Testis (tissue), 2 donors: ENCODE measurements at regions not wholly inside any gene's neighbourhood (a gene's known extent, or its start where the extent isn't known, plus 50 kb on each side); places are given as distances from the start of the nearest gene placed in this dataset.

ENCODE experiments used
- DNase-seq: peaks from one replicate; pipeline ENCODE4 v3.0.0-alpha.2; 2019
- H3K27ac ChIP-seq, 2 donors: fragments of 200-600 bp; sonication (generic); one replicate each; pipeline ENCODE4 v1.5.1; 2019
- H3K27me3 ChIP-seq: fragments of 200-600 bp; sonication (generic); one replicate; pipeline ENCODE4 v1.5.1; 2019
- H3K36me3 ChIP-seq: fragments of 200-600 bp; sonication (generic); one replicate; pipeline ENCODE4 v1.5.1; 2017; ENCODE audit warnings: low read depth; ENCODE audit errors: missing control alignments
- H3K4me1 ChIP-seq: fragments of 200-600 bp; sonication (generic); one replicate; pipeline ENCODE4 v1.5.1; 2019
- H3K4me3 ChIP-seq, 2 donors: fragments of 200-600 bp; sonication (generic); one replicate each; pipeline ENCODE4 v1.5.1; 2017 to 2019
- H3K9me3 ChIP-seq: fragments of 200-600 bp; sonication (generic); one replicate; pipeline ENCODE4 v1.5.1; 2017
- CTCF ChIP-seq, 3 experiments: fragments of 450-650 bp in 2 of 3; fragments of 200-600 bp in 1 of 3; sonication (generic) in 1 of 3; IDR thresholded peaks; one replicate each; pipeline ENCODE4 v1.5.1; 2016 to 2019; ENCODE audit warnings: antibody characterized with exemption in 3 of 3, mild to moderate bottlenecking in 2 of 3, moderate library complexity in 1 of 3
- POLR2A ChIP-seq: fragments of 450-650 bp; IDR thresholded peaks from one replicate; pipeline ENCODE4 v1.6.1; 2017; ENCODE audit warnings: antibody characterized with exemption, mild to moderate bottlenecking, moderate library complexity
- WGBS, 2 donors: methylation state at CpG; one replicate each; pipeline ENCODE4 v1.1.5; 2018; 5-methylcytosine and 5-hydroxymethylcytosine counted together
- intact Hi-C: fragments of 100-400 bp; cut with DNase I; formaldehyde crosslinking; loops from one replicate; pipeline ENCODE4 v1.15.1; 2023; ENCODE audit warnings: low total_unique reads

- Histone ChIP-seq H3K27me3 (no peaks in the 10 kb centered on the region), H3K4me1 (no peaks in the 10 kb centered on the region), H3K36me3 (no peaks in the 10 kb centered on the region), H3K27ac (no peak overlapping the region), H3K4me3 (no peak overlapping the region), H3K9me3 (no peaks in the 10 kb centered on the region)
- intact Hi-C loops, result no loop called here
- TF ChIP-seq POLR2A (no peak), CTCF (IDR thresholded peaks at IDR 0.05) (no peak)
- no peak for DNase-seq
- WGBS, 2 donors, result 88 to 93% methylated on average over 17 to 19 of the region's 21 CpGs
Measured at GRCh38 chr20:63123331-63123741, 92.6 kb downstream of the YTHDF1 start.

GRCh38 chr20:63122626-63123025, 93.3 kb downstream of the YTHDF1 start:
- Histone ChIP-seq H3K4me3 (no peak overlapping the region), H3K4me1 (no peaks in the 10 kb centered on the region), H3K27ac (no peak overlapping the region), H3K36me3 (no peaks in the 10 kb centered on the region), H3K27me3 (no peaks in the 10 kb centered on the region), H3K9me3 (no peaks in the 10 kb centered on the region)
- TF ChIP-seq CTCF (IDR thresholded peaks at IDR 0.05) (no peak), POLR2A (no peak)
- WGBS, 2 donors, result 75 to 91% methylated on average over 7 of the region's 7 CpGs
- DNase-seq, result no peak
- intact Hi-C loops, result no loop called here

GRCh38 chr20:63121749-63122405, 94.1 kb downstream of the YTHDF1 start:
- Histone ChIP-seq H3K9me3 (no peaks in the 10 kb centered on the region), H3K27ac (no peak overlapping the region), H3K27me3 (no peaks in the 10 kb centered on the region), H3K4me1 (no peaks in the 10 kb centered on the region), H3K36me3 (no peaks in the 10 kb centered on the region), H3K4me3 (no peak overlapping the region)
- 84 to 85% methylated on average over 22 to 23 of the region's 23 CpGs for WGBS, 2 donors
- TF ChIP-seq POLR2A (no peak), CTCF (IDR thresholded peaks at IDR 0.05) (no peak)
- intact Hi-C loops, result no loop called here
- DNase-seq, result no peak

- H3K9me3 ChIP-seq, result no peaks in the 10 kb centered on the region
- no peak overlapping the region for H3K27ac ChIP-seq
- H3K36me3 ChIP-seq, result no peaks in the 10 kb centered on the region
- DNase-seq, result no peak
- 82 to 87% methylated on average over 7 to 11 of the region's 15 CpGs for WGBS, 2 donors
- no peak overlapping the region for H3K4me3 ChIP-seq
- no peak for TF ChIP-seq POLR2A
- no peak for TF ChIP-seq CTCF (IDR thresholded peaks at IDR 0.05)
- no peaks in the 10 kb centered on the region for H3K27me3 ChIP-seq
- intact Hi-C loops, result no loop called here
- no peaks in the 10 kb centered on the region for H3K4me1 ChIP-seq
Measured at GRCh38 chr20:63121246-63121645, 94.7 kb downstream of the YTHDF1 start.

GRCh38 chr20:63120808-63121090, 95.2 kb downstream of the YTHDF1 start:
- H3K4me1 ChIP-seq, result no peaks in the 10 kb centered on the region
- intact Hi-C loops, result no loop called here
- DNase-seq, result no peak
- no peak overlapping the region for H3K4me3 ChIP-seq
- WGBS, 2 donors, result 54 to 60% methylated on average over 5 of the region's 5 CpGs
- H3K27me3 ChIP-seq, result no peaks in the 10 kb centered on the region
- no peaks in the 10 kb centered on the region for H3K36me3 ChIP-seq
- H3K9me3 ChIP-seq, result no peaks in the 10 kb centered on the region
- no peak for TF ChIP-seq POLR2A
- no peak for TF ChIP-seq CTCF (IDR thresholded peaks at IDR 0.05)
- H3K27ac ChIP-seq, result no peak overlapping the region
